Tibial nerve (tissue), 3 donors: ENCODE measurements at regions not wholly inside any gene's neighbourhood (a gene's known extent, or its start where the extent isn't known, plus 50 kb on each side); places are given as distances from the start of the nearest gene placed in this dataset.

Source experiments
- POLR2A ChIP-seq, 2 donors: fragments of 450-650 bp; IDR thresholded peaks; one replicate each; pipeline ENCODE4 v1.6.1; 2017; ENCODE audit warnings: antibody characterized with exemption in 2 of 2, mild to moderate bottlenecking in 2 of 2, moderate library complexity in 2 of 2
- TF ChIP-seq, protein P1 (sequence below), 5 experiments: fragments of 200-600 bp in 3 of 5; fragments of 450-650 bp in 2 of 5; sonication (generic) in 3 of 5; IDR thresholded peaks; one replicate each; pipeline ENCODE4 v1.5.1; 2016 to 2019; ENCODE audit warnings: antibody characterized with exemption in 5 of 5, mild to moderate bottlenecking in 3 of 5, moderate library complexity in 2 of 5

DNA sequence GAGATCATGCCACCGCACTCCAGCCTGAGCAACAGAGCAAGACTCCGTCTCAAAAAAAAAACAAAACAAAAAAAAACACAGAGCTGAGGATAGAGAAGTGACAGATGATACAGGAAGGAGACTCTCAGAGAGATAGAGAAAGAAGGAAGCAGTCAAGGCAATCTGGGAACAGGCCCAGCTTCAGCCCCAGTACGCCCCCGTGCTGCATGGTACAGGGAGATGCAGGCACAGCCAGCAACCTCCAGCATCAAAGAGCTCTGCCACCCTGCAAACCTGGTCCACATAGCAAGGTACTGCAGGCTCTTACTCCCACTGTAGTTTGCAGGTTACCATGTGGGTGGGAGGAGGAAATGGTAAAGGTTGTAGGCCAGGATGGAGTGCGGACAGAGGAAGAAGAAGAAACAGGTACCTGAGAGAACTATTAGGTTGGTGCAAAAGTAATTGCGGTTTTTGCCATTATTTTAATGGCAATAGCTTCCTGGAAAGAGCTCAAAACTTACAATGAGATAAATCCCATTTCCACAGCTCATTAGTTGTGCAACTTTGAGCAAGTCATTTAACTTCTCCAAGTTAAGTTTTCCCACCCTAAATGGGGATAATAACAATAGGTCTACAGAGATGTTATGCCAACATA lies 253.0 kb downstream of the ARRDC4 start:
- TF ChIP-seq, protein P1, sequence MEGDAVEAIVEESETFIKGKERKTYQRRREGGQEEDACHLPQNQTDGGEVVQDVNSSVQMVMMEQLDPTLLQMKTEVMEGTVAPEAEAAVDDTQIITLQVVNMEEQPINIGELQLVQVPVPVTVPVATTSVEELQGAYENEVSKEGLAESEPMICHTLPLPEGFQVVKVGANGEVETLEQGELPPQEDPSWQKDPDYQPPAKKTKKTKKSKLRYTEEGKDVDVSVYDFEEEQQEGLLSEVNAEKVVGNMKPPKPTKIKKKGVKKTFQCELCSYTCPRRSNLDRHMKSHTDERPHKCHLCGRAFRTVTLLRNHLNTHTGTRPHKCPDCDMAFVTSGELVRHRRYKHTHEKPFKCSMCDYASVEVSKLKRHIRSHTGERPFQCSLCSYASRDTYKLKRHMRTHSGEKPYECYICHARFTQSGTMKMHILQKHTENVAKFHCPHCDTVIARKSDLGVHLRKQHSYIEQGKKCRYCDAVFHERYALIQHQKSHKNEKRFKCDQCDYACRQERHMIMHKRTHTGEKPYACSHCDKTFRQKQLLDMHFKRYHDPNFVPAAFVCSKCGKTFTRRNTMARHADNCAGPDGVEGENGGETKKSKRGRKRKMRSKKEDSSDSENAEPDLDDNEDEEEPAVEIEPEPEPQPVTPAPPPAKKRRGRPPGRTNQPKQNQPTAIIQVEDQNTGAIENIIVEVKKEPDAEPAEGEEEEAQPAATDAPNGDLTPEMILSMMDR (IDR thresholded peaks at IDR 0.05): no peak
- TF ChIP-seq POLR2A (IDR thresholded peaks at IDR 0.05): no peak
